ENCODE measurements at regions not wholly inside any gene's neighbourhood (a gene's known extent, or its start where the extent isn't known, plus 50 kb on each side); places are given as distances from the start of the nearest gene placed in this dataset.
A peak's percentile ranks its signal among the peaks of the same experiment; 100 is the strongest.

DNA sequence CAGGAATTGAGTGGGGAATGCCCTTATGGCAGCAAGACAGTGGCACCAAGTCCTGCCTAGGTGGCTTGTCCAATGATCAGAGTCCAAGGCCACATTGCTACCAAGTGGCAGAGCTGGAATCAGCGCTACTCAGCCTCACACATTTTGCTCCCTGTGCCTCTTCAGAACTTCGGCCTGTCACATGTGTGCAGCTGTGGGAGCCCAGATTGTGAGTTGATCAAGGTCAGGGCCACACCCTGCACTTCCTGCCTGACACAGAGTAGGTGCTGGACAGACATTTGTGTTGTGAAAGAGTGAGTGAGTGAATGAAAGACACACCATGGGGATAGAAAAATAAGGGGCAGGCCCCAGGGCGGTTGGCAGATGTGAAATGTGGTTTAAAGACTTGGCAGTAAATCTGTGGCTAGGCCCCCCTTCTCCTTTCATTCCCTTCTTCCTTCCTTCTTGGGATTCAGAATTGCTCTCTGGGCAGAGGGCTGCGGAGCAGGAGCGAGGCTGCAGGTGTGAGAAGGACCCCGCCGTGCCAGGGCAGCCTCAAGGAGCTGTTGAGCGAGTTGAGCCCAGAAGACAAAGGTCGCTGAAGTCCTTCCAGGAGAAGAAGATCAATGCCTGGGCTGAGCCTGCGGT lies 83.5 kb downstream of the SLC25A47 start (continued):
- TF ChIP-seq FOXK2 (conservative IDR thresholded peaks at IDR 0.05 in 1 of 2, IDR thresholded peaks at IDR 0.05 in 1 of 2; ENCODE audit: low read depth in 2 of 2): no peak
- TF ChIP-seq ZNF316 (IDR thresholded peaks at IDR 0.05): no peak
- TF ChIP-seq, protein P1, sequence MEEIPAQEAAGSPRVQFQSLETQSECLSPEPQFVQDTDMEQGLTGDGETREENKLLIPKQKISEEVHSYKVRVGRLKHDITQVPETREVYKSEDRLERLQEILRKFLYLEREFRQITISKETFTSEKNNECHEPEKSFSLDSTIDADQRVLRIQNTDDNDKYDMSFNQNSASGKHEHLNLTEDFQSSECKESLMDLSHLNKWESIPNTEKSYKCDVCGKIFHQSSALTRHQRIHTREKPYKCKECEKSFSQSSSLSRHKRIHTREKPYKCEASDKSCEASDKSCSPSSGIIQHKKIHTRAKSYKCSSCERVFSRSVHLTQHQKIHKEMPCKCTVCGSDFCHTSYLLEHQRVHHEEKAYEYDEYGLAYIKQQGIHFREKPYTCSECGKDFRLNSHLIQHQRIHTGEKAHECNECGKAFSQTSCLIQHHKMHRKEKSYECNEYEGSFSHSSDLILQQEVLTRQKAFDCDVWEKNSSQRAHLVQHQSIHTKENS (CRISPR knock-in tag; IDR thresholded peaks at IDR 0.05): no peak
- no peak for TF ChIP-seq GATAD2B (IDR thresholded peaks at IDR 0.05; ENCODE audit: borderline replicate concordance)
- no peak for TF ChIP-seq ZNF449 (CRISPR knock-in tag; IDR thresholded peaks at IDR 0.05)
- no peak for TF ChIP-seq HOXB6 (CRISPR knock-in tag; IDR thresholded peaks at IDR 0.05; ENCODE audit: borderline replicate concordance)
- no peak for TF ChIP-seq SIX5 (IDR thresholded peaks at IDR 0.05; ENCODE audit: borderline replicate concordance in 1 of 2, insufficient read depth in 1 of 2, low read depth in 1 of 2, low read length in 2 of 2)
- no peak for TF ChIP-seq JUNB (CRISPR knock-in tag; conservative IDR thresholded peaks at IDR 0.05)
- TF ChIP-seq, protein P2, sequence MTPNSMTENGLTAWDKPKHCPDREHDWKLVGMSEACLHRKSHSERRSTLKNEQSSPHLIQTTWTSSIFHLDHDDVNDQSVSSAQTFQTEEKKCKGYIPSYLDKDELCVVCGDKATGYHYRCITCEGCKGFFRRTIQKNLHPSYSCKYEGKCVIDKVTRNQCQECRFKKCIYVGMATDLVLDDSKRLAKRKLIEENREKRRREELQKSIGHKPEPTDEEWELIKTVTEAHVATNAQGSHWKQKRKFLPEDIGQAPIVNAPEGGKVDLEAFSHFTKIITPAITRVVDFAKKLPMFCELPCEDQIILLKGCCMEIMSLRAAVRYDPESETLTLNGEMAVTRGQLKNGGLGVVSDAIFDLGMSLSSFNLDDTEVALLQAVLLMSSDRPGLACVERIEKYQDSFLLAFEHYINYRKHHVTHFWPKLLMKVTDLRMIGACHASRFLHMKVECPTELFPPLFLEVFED (CRISPR knock-in tag; conservative IDR thresholded peaks at IDR 0.05): no peak
- no peak for TF ChIP-seq FOXA3 (CRISPR knock-in tag; conservative IDR thresholded peaks at IDR 0.05 in 1 of 2, IDR thresholded peaks at IDR 0.05 in 1 of 2)
- TF ChIP-seq MYBL2 (IDR thresholded peaks at IDR 0.05; ENCODE audit: low read depth): no peak
- no peak for TF ChIP-seq MYBL2 (CRISPR knock-in tag; IDR thresholded peaks at IDR 0.05; ENCODE audit: borderline replicate concordance)
- TF ChIP-seq RFX5 (IDR thresholded peaks at IDR 0.05; ENCODE audit: low read depth, low read length): no peak
- TF ChIP-seq ZNF140 (CRISPR knock-in tag; IDR thresholded peaks at IDR 0.05): no peak
- no peak for TF ChIP-seq IFI16 (CRISPR knock-in tag; IDR thresholded peaks at IDR 0.05)
- TF ChIP-seq, protein P3, sequence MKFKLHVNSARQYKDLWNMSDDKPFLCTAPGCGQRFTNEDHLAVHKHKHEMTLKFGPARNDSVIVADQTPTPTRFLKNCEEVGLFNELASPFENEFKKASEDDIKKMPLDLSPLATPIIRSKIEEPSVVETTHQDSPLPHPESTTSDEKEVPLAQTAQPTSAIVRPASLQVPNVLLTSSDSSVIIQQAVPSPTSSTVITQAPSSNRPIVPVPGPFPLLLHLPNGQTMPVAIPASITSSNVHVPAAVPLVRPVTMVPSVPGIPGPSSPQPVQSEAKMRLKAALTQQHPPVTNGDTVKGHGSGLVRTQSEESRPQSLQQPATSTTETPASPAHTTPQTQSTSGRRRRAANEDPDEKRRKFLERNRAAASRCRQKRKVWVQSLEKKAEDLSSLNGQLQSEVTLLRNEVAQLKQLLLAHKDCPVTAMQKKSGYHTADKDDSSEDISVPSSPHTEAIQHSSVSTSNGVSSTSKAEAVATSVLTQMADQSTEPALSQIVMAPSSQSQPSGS (CRISPR knock-in tag; IDR thresholded peaks at IDR 0.05): no peak
- TF ChIP-seq TRIM24 (IDR thresholded peaks at IDR 0.05): no peak
- no peak for TF ChIP-seq RBM34 (IDR thresholded peaks at IDR 0.05; ENCODE audit: borderline replicate concordance, insufficient read depth, low read length)
- no peak for TF ChIP-seq SMAD2 (IDR thresholded peaks at IDR 0.05; ENCODE audit: low read depth, low read length)
- 0 out of 2 replicates have a peak, but pooled peaks have one; percentile 26 for TF ChIP-seq JUND (IDR thresholded peaks at IDR 0.05; ENCODE audit: borderline replicate concordance, low read depth, low read length)
- TF ChIP-seq JUND (tag; IDR thresholded peaks at IDR 0.05; ENCODE audit: borderline replicate concordance, low read depth, low read length): no peak
- TF ChIP-seq HMGXB4 (CRISPR knock-in tag; IDR thresholded peaks at IDR 0.05): no peak
